OCI-LY7 (cell line): ENCODE measurements at regions not wholly inside any gene's neighbourhood (a gene's known extent, or its start where the extent isn't known, plus 50 kb on each side); places are given as distances from the start of the nearest gene placed in this dataset.

Experiments used
- EZH2phosphoT487 ChIP-seq: fragments of 200-600 bp; sonication (generic); IDR thresholded peaks from 2 replicates; pipeline ENCODE4 v1.6.1; 2018; ENCODE audit warnings: low read depth, borderline replicate concordance, mild to moderate bottlenecking, mixed run types, antibody characterized with exemption, low read length, moderate library complexity, mixed read lengths
- TF ChIP-seq, protein P1 (sequence below): fragments of 200-600 bp; sonication (generic); conservative IDR thresholded peaks from 2 replicates; pipeline ENCODE4 v1.5.1; 2014; ENCODE audit warnings: mild to moderate bottlenecking, antibody characterized with exemption, low read length, moderate library complexity, mixed read lengths

DNA sequence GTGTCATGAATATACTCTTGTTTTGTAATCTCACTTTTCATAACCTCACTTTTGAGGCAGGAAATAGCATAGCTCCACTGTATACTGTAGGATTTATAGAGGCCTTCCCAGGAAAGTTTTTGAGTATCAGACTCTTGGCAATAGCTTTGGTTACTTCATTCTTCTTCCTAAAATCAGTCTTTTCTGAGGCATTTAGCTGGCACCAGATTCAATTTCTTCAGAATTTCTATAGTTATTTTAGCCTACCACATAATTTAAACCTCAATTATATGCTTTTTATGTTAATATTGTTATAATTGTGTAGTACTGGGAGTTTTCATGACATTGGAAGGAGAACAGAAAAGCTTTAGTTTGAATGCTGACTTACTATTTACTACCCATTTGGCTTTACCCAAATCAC is 322.3 kb upstream of the FAR2 start:
- no peak for TF ChIP-seq EZH2phosphoT487
- TF ChIP-seq, protein P1, sequence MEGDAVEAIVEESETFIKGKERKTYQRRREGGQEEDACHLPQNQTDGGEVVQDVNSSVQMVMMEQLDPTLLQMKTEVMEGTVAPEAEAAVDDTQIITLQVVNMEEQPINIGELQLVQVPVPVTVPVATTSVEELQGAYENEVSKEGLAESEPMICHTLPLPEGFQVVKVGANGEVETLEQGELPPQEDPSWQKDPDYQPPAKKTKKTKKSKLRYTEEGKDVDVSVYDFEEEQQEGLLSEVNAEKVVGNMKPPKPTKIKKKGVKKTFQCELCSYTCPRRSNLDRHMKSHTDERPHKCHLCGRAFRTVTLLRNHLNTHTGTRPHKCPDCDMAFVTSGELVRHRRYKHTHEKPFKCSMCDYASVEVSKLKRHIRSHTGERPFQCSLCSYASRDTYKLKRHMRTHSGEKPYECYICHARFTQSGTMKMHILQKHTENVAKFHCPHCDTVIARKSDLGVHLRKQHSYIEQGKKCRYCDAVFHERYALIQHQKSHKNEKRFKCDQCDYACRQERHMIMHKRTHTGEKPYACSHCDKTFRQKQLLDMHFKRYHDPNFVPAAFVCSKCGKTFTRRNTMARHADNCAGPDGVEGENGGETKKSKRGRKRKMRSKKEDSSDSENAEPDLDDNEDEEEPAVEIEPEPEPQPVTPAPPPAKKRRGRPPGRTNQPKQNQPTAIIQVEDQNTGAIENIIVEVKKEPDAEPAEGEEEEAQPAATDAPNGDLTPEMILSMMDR, result no peak
